H1 (cell line): ENCODE measurements at regions not wholly inside any gene's neighbourhood (a gene's known extent, or its start where the extent isn't known, plus 50 kb on each side); places are given as distances from the start of the nearest gene placed in this dataset.

Experiments used
- CTCF ChIA-PET: fragments of 300-600 bp; sonication (Branson Sonifier 250); formaldehyde crosslinking; loops from one replicate; lab custom pipeline; 2021; ENCODE audit not compliant: partially characterized antibody; lab: Charles Lee
- POLR2A ChIA-PET: fragments of 300-600 bp; sonication (Branson Sonifier 250); formaldehyde crosslinking; loops from one replicate; lab custom pipeline; 2021; ENCODE audit warnings: inconsistent platforms; ENCODE audit not compliant: partially characterized antibody; lab: Charles Lee
- DNase-seq, 2 experiments: peaks; one replicate each; pipeline versions ENCODE4 v3.0.0 to v3.0.0-alpha.2; 2010 to 2022; ENCODE audit warnings: low spot score in 2 of 2, low read depth in 1 of 2, mixed read lengths in 1 of 2
- FAIRE-seq: peaks from 2 replicates; lab custom pipeline; 2011; peaks lifted over from hg19 to GRCh38; lab: Jason Lieb, UNC
- H2AFZ ChIP-seq: 2 replicates; pipeline ENCODE4 v1.8.1; 2012; ENCODE audit warnings: low read length, inconsistent platforms
- H2AK5ac ChIP-seq: 2 replicates; pipeline ENCODE4 v1.6.1; 2013; ENCODE audit warnings: low read depth, low read length
- H2BK120ac ChIP-seq: replicated peaks from 2 replicates; pipeline ENCODE3; 2013; ENCODE audit warnings: low read depth, low read length, inconsistent platforms
- H2BK12ac ChIP-seq: 2 replicates; pipeline ENCODE4 v1.6.1; 2013; ENCODE audit warnings: low read depth, low read length
- H2BK15ac ChIP-seq: 2 replicates; pipeline ENCODE4 v1.6.1; 2013; ENCODE audit warnings: low read length
- H2BK20ac ChIP-seq: 2 replicates; pipeline ENCODE4 v1.6.1; 2013; ENCODE audit warnings: low read length
- H2BK5ac ChIP-seq: 2 replicates; pipeline ENCODE4 v1.6.1; 2013; ENCODE audit warnings: low read depth, low read length
- H3K14ac ChIP-seq: 2 replicates; pipeline ENCODE4 v1.6.1; 2013; ENCODE audit warnings: inconsistent platforms; ENCODE audit not compliant: insufficient read length
- H3K18ac ChIP-seq: 2 replicates; pipeline ENCODE4 v1.6.1; 2013; ENCODE audit warnings: low read length; ENCODE audit errors: extremely low read depth
- H3K23ac ChIP-seq: 2 replicates; pipeline ENCODE4 v1.6.1; 2013; ENCODE audit warnings: inconsistent platforms; ENCODE audit not compliant: insufficient read length
- H3K23me2 ChIP-seq: 2 replicates; pipeline ENCODE4 v1.6.1; 2013; ENCODE audit warnings: low read depth, low read length
- H3K27ac ChIP-seq: 2 replicates; pipeline ENCODE4 v1.6.1; 2011; ENCODE audit warnings: low read depth, low read length, inconsistent platforms
- H3K27me3 ChIP-seq, 4 experiments: replicated peaks in 1 of 4; 1 replicate in 1 of 4; 2 replicates in 3 of 4; pipeline versions ENCODE4 v1.6.1 to v1.8.1; 2011 to 2013; ENCODE audit warnings: low read length in 3 of 4, mild to moderate bottlenecking in 3 of 4, inconsistent platforms in 2 of 4, mixed read lengths in 2 of 4, moderate library complexity in 1 of 4; ENCODE audit not compliant: control insufficient read depth in 3 of 4, insufficient read depth in 3 of 4; ENCODE audit errors: extremely low read depth in 1 of 4
- H3K36me3 ChIP-seq, 4 experiments: 2 replicates each; pipeline versions ENCODE4 v1.6.1 to v1.8.1; 2011 to 2013; ENCODE audit warnings: mild to moderate bottlenecking in 4 of 4, low read length in 3 of 4, moderate library complexity in 2 of 4, control low read depth in 1 of 4, inconsistent platforms in 1 of 4; ENCODE audit not compliant: insufficient read depth in 4 of 4, control insufficient read depth in 2 of 4
- H3K4ac ChIP-seq: replicated peaks from 2 replicates; pipeline ENCODE3; 2013; ENCODE audit warnings: low read length, low read depth, mixed read lengths, inconsistent platforms; ENCODE audit not compliant: insufficient read length
- H3K4me1 ChIP-seq, 4 experiments: replicated peaks in 1 of 4; 1 replicate in 1 of 4; 2 replicates in 3 of 4; pipeline versions ENCODE4 v1.6.1 to v1.8.1; 2011 to 2013; ENCODE audit warnings: low read length in 3 of 4, inconsistent platforms in 2 of 4, mixed read lengths in 1 of 4; ENCODE audit not compliant: insufficient read depth in 4 of 4, control insufficient read depth in 3 of 4
- H3K4me2 ChIP-seq, 2 experiments: 2 replicates each; pipeline versions ENCODE4 v1.6.1 to v1.8.1; 2011 to 2013; ENCODE audit warnings: low read depth in 2 of 2, low read length in 2 of 2, control low read depth in 1 of 2, inconsistent platforms in 1 of 2, mild to moderate bottlenecking in 1 of 2; ENCODE audit not compliant: insufficient read depth in 1 of 2
- H3K4me3 ChIP-seq, 4 experiments: fragments of 200-600, 300-600 bp in 1 of 4; sonication (generic), shearing (Covaris generic), sonication (Bioruptor Twin) in 1 of 4; 2 replicates each; pipeline versions ENCODE4 v1.5.1 to v1.8.1; 2011 to 2016; ENCODE audit warnings: low read length in 4 of 4, low read depth in 3 of 4, control low read depth in 2 of 4, inconsistent platforms in 2 of 4, mild to moderate bottlenecking in 2 of 4, mixed read lengths in 1 of 4, moderate library complexity in 1 of 4; ENCODE audit not compliant: insufficient read depth in 2 of 4; ENCODE audit errors: extremely low read depth in 1 of 4
- H3K56ac ChIP-seq: replicated peaks from 2 replicates; pipeline ENCODE3; 2013; ENCODE audit warnings: low read depth, mild to moderate bottlenecking, mixed read lengths, low read length, inconsistent platforms; ENCODE audit not compliant: insufficient read length
- H3K79me1 ChIP-seq: 2 replicates; pipeline ENCODE4 v1.6.1; 2013; ENCODE audit warnings: low read depth, low read length, control low read depth
- H3K79me2 ChIP-seq, 2 experiments: 2 replicates each; pipeline versions ENCODE4 v1.6.1 to v1.8.1; 2012 to 2013; ENCODE audit warnings: low read length in 2 of 2, mild to moderate bottlenecking in 2 of 2, inconsistent platforms in 1 of 2; ENCODE audit not compliant: insufficient read depth in 2 of 2, control insufficient read depth in 1 of 2
- H3K9ac ChIP-seq, 4 experiments: replicated peaks in 1 of 4; 1 replicate in 1 of 4; 2 replicates in 3 of 4; pipeline versions ENCODE4 v1.6.1 to v1.8.1; 2011 to 2013; ENCODE audit warnings: low read depth in 3 of 4, low read length in 3 of 4, control low read depth in 2 of 4, mild to moderate bottlenecking in 2 of 4, moderate library complexity in 2 of 4, inconsistent platforms in 1 of 4; ENCODE audit errors: extremely low read depth in 1 of 4
- H3K9me3 ChIP-seq, 2 experiments: 2 replicates each; pipeline versions ENCODE4 v1.6.1 to v1.8.1; 2012 to 2013; ENCODE audit warnings: mild to moderate bottlenecking in 2 of 2, moderate library complexity in 2 of 2, control low read depth in 1 of 2, inconsistent platforms in 1 of 2, low read depth in 1 of 2, low read length in 1 of 2, mixed read lengths in 1 of 2; ENCODE audit not compliant: insufficient read depth in 2 of 2
- H4K20me1 ChIP-seq, 2 experiments: replicated peaks in 1 of 2; 2 replicates each; pipeline versions ENCODE3 to v1.8.1; 2011 to 2013; ENCODE audit warnings: inconsistent platforms in 2 of 2, low read length in 2 of 2, mild to moderate bottlenecking in 1 of 2; ENCODE audit not compliant: insufficient read depth in 2 of 2, control insufficient read depth in 1 of 2
- H4K5ac ChIP-seq: 2 replicates; pipeline ENCODE4 v1.6.1; 2013; ENCODE audit warnings: low read length, low read depth, mixed read lengths, inconsistent platforms; ENCODE audit not compliant: insufficient read length
- H4K8ac ChIP-seq: 2 replicates; pipeline ENCODE4 v1.8.0; 2013; ENCODE audit warnings: mild to moderate bottlenecking, moderate library complexity, low read length, inconsistent platforms; ENCODE audit not compliant: insufficient read depth; ENCODE audit errors: extremely low read depth
- H4K91ac ChIP-seq: replicated peaks from 2 replicates; pipeline ENCODE3; 2013; ENCODE audit warnings: low read length, mixed read lengths, inconsistent platforms; ENCODE audit not compliant: insufficient read length
- BCL11A ChIP-seq, 2 experiments: IDR thresholded peaks; one replicate each; pipeline ENCODE4 v1.6.1; 2011; ENCODE audit warnings: low read depth in 2 of 2, low read length in 2 of 2, mild to moderate bottlenecking in 2 of 2
- CBX5 ChIP-seq: fragments of 300-800, 300-1000 bp; sonication (generic); IDR thresholded peaks from 2 replicates; pipeline ENCODE4 v1.7.1; 2016; ENCODE audit warnings: antibody characterized with exemption, low read length, low read depth
- CEBPB ChIP-seq: IDR thresholded peaks from 2 replicates; pipeline ENCODE4 v1.6.1; 2012; ENCODE audit warnings: low read depth, low read length
- EZH2 ChIP-seq: fragments of 200-600 bp; sonication (generic); IDR thresholded peaks from 2 replicates; pipeline ENCODE4 v1.7.1; 2012; ENCODE audit warnings: low read depth, mild to moderate bottlenecking, moderate library complexity, low read length, inconsistent platforms; ENCODE audit not compliant: severe bottlenecking
- GABPA ChIP-seq: IDR thresholded peaks from 2 replicates; pipeline ENCODE4 v1.6.1; 2011; ENCODE audit warnings: mild to moderate bottlenecking, low read length, moderate library complexity, borderline replicate concordance; ENCODE audit not compliant: insufficient read depth
- GTF2F1 ChIP-seq: IDR thresholded peaks from 2 replicates; pipeline ENCODE4 v1.6.1; 2012; ENCODE audit warnings: low read depth, low read length, improper control_type of control experiment, borderline replicate concordance
- KDM1A ChIP-seq: fragments of 200-600, 300-600 bp; sonication (generic); IDR thresholded peaks from 2 replicates; pipeline ENCODE4 v1.7.1; 2016; ENCODE audit warnings: mild to moderate bottlenecking, low read length, borderline replicate concordance
- KDM4A ChIP-seq: IDR thresholded peaks from one replicate; pipeline ENCODE4 v1.7.1; 2012; ENCODE audit warnings: low read depth, mild to moderate bottlenecking, moderate library complexity, low read length, inconsistent platforms; ENCODE audit not compliant: severe bottlenecking
- POLR2A ChIP-seq, 2 experiments: IDR thresholded peaks; 1 replicate in 1 of 2; 2 replicates in 1 of 2; pipeline ENCODE4 v1.6.1; 2011; ENCODE audit warnings: low read depth in 2 of 2, low read length in 2 of 2, mild to moderate bottlenecking in 2 of 2; ENCODE audit errors: control extremely low read depth in 1 of 2
- RBBP5 ChIP-seq: IDR thresholded peaks from 2 replicates; pipeline ENCODE4 v1.7.1; 2012; ENCODE audit warnings: low read depth, mild to moderate bottlenecking, inconsistent platforms, low read length, moderate library complexity, borderline replicate concordance
- SP2 ChIP-seq: IDR thresholded peaks from 2 replicates; pipeline ENCODE4 v1.6.1; 2012; ENCODE audit warnings: mild to moderate bottlenecking, low read length, inconsistent platforms
- TAF7 ChIP-seq: optimal IDR thresholded peaks from 2 replicates; pipeline ENCODE3; 2011; ENCODE audit warnings: low read depth, mild to moderate bottlenecking, inconsistent platforms, low read length, moderate library complexity, borderline replicate concordance
- TCF12 ChIP-seq: IDR thresholded peaks from 2 replicates; pipeline ENCODE4 v1.6.1; 2011; ENCODE audit warnings: low read depth, mild to moderate bottlenecking, low read length
- WGBS, 2 experiments: shearing (Covaris generic) in 1 of 2; methylation state at CpG; one replicate each; pipeline versions ENCODE4 v1.1.6 to v1.1.7; 2013 to 2015; ENCODE audit warnings: low lambda C conversion rate in 2 of 2, mixed read lengths in 2 of 2, inconsistent platforms in 1 of 2, low coverage in 1 of 2, missing lambda C conversion rate in 1 of 2; ENCODE audit not compliant: insufficient replicate concordance in 2 of 2, insufficient coverage in 1 of 2, insufficient read length in 1 of 2; ENCODE audit errors: extremely low coverage in 1 of 2, missing lambda C conversion rate in 1 of 2; 5-methylcytosine and 5-hydroxymethylcytosine counted together
- TF ChIP-seq, protein P1 (sequence below): IDR thresholded peaks from 2 replicates; pipeline ENCODE4 v1.6.1; 2011; ENCODE audit warnings: low read length, improper control_type of control experiment

DNA sequence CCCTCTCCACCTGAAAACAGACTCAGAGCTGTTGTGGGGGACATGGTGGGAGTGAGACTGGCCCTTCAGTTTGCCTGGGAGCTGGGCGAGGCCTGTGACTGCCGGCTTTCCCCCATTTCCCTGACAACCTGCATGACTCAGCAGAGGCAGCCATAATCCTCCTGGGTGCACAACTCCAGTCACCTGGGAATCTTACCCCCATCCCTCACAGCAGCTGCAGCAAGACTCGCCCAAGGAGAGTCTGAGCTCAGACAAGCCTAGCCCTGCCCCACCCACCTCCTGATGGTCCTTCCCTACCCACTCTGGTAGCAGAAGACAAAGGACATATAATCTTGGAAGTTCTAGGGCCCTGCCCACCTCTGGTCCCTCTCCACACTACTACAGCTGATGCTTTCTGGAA lies 207.3 kb upstream of the ARID2 start:
- no peaks in the 10 kb centered on the region for H3K4me1 ChIP-seq
- no peak overlapping the region for H3K56ac ChIP-seq
- no peaks in the 10 kb centered on the region for H3K9me3 ChIP-seq
- no peaks in the 10 kb centered on the region for H3K27me3 ChIP-seq
- DNase-seq (no peak), FAIRE-seq (no peak)
- H3K36me3 ChIP-seq, result no peaks in the 10 kb centered on the region
- H3K18ac ChIP-seq, result no peak overlapping the region
- H4K8ac ChIP-seq, result no peak overlapping the region
- ChIA-PET CTCF (interaction anchor here (0.9 to 1.6 kb wide), 3 partner anchors 10 to 550 kb away, joined by 3 to 5 read pairs (median 3); no protein-coding TSS in a partner anchor), POLR2A (no interaction called here)
- H3K23ac ChIP-seq, result no peak overlapping the region
- H3K79me2 ChIP-seq, result no peaks in the 10 kb centered on the region
- H2BK15ac ChIP-seq, result no peak overlapping the region
- no peaks in the 10 kb centered on the region for H3K79me1 ChIP-seq
- H3K4me3 ChIP-seq, result no peak overlapping the region
- WGBS, 2 experiments, result 92% methylated on average over 3 of the region's 3 CpGs; no CpG with 5 or more reads in 1 of the 2 experiments
- H2BK5ac ChIP-seq, result no peak overlapping the region
- H3K14ac ChIP-seq, result no peak overlapping the region
- no peak overlapping the region for H2BK120ac ChIP-seq
- H3K9ac ChIP-seq, result no peak overlapping the region
- no peak overlapping the region for H2AK5ac ChIP-seq
- H3K4ac ChIP-seq, result no peak overlapping the region
- no peak overlapping the region for H4K5ac ChIP-seq
- no peak overlapping the region for H3K27ac ChIP-seq
- H4K20me1 ChIP-seq, result no peaks in the 10 kb centered on the region
- H3K23me2 ChIP-seq, result no peaks in the 10 kb centered on the region
- peak overlapping the region; percentile 70; the same call in 1 of the 2 replicates for H2AFZ ChIP-seq
- no peak overlapping the region for H3K4me2 ChIP-seq
- no peak overlapping the region for H2BK12ac ChIP-seq
- no peak overlapping the region for H4K91ac ChIP-seq
- H2BK20ac ChIP-seq, result no peak overlapping the region
- TF ChIP-seq CBX5, result no peak
- TF ChIP-seq TCF12, result no peak
- no peak for TF ChIP-seq POLR2A (IDR thresholded peaks at IDR 0.05; ENCODE audit: control extremely low read depth in 1 of 2, low read depth in 2 of 2, low read length in 2 of 2)
- TF ChIP-seq GTF2F1, result no peak
- no peak for TF ChIP-seq BCL11A (IDR thresholded peaks at IDR 0.05; ENCODE audit: low read depth in 2 of 2, low read length in 2 of 2)
- no peak for TF ChIP-seq GABPA
- no peak for TF ChIP-seq CEBPB
- TF ChIP-seq, protein P1, sequence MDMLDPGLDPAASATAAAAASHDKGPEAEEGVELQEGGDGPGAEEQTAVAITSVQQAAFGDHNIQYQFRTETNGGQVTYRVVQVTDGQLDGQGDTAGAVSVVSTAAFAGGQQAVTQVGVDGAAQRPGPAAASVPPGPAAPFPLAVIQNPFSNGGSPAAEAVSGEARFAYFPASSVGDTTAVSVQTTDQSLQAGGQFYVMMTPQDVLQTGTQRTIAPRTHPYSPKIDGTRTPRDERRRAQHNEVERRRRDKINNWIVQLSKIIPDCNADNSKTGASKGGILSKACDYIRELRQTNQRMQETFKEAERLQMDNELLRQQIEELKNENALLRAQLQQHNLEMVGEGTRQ, result no peak
- TF ChIP-seq KDM4A, result no peak
- no peak for TF ChIP-seq RBBP5
- no peak for TF ChIP-seq SP2
- TF ChIP-seq TAF7, result no peak
- TF ChIP-seq EZH2, result no peak
- no peak for TF ChIP-seq KDM1A
